GM12873 (cell line): ENCODE measurements at regions not wholly inside any gene's neighbourhood (a gene's known extent, or its start where the extent isn't known, plus 50 kb on each side); places are given as distances from the start of the nearest gene placed in this dataset.

Experiments used
- CTCF ChIP-seq: IDR thresholded peaks from 2 replicates; pipeline ENCODE4 v1.5.1; 2012; ENCODE audit warnings: low read depth, mild to moderate bottlenecking, moderate library complexity, low read length, control low read depth; ENCODE audit not compliant: insufficient read depth; ENCODE audit errors: missing control alignments

DNA sequence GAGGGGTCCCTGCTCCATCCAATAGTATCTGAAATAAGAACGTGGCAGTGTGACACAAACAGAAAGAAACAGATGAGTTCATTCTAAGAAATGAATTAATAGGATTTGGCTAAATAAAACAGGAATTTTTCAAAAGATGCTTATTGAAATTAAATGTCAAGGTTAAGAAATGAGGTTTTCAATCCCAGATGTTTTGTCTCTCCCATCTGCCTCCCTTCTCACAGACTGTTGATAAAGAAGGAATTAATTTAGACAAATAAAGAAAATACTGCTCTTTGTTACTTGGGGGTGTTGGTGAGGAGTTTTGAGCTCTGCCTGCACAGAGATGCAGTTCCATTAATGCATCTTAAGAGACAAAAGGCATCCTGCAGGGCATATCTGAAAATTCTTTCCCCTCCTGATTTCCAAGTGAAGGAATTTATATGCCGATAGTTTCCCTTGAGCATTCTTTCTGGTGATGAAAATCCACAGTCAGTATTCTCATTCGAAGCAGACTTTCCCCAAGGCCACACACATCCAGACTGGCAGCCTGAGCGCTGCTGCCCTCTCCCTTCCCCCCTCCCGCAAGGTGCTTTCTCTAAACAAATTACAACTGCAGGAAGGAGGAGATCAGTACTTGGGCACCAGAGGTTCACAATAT, 385.4 kb upstream of the RND3 start:
- no peak for TF ChIP-seq CTCF

DNA sequence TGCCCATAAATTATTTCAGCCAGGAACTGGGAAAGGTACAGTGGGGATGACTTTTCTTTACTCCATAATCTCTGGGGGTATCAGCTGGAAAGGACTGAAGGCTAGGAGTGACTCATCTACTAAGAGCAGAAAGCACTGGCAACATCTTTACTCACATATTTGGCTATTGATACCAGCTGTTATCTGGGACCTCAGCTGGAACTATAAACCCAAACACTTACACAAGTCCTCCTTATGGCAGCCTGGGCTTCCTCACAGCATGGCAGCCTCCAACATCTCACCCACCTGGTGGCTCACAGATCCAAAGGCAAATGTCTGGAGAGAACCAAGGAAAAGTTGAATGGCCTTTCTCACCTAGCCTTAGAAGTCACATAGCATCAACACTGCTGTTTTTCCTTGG, 379.0 kb upstream of the RND3 start:
- TF ChIP-seq CTCF = no peak

DNA sequence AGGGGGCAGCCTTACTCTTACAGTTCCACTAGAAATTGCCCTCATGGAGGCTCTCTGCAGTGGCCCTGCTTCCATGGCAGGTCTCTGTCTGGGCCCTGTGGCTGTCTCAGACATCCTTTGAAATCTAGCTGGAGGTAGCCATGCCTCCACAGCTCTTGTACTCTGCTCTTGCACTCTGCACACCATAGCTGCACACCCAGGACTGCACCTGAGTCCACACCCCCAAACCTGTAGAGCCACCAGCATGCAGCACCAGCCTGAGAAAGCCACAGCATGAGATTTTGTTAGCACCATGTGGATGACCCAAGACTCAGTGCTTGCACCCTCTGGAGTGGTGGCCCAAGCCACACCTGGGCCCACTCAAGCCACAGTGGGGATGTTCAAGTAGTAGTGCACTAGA, 376.2 kb upstream of the RND3 start:
- TF ChIP-seq CTCF = no peak

DNA sequence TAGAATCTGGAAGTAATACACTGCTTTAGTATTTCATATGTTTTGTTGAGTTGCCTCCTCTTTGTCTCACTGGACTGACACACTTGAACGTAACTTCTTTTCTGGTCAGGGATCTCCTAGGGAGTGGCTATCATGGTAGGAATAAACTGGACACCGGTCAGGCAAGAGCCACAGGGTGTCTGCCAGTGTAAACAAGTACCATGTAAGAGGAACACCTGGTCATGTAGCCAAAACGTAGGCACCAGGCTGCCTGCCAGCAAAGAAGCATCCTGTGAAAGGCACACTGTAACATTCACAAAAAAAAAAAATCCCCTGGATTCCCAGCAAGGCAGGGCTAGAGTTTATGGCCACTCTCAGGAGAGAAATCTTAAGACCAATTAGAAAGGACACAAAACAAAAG, 372.8 kb upstream of the RND3 start:
- no peak for TF ChIP-seq CTCF

DNA sequence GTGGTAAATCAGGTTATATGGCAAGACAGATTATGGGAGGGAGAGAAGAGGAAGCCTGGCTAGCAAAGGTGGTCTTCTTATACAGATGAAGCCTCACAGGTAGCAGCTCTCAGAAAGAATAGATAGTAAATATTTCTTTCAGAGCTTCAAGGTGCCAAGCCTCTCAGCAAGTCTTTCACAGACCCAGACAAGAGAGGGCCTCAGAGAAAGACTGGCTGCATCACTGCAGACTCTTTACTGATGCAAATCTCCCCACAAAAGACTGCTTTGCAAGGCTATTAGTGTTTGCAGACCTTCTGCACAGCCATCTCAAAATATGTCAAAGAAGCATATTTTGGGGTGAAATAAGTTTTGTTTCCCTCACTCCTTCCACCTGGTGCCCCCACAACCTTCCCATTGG, 372.4 kb upstream of the RND3 start:
- no peak for TF ChIP-seq CTCF

DNA sequence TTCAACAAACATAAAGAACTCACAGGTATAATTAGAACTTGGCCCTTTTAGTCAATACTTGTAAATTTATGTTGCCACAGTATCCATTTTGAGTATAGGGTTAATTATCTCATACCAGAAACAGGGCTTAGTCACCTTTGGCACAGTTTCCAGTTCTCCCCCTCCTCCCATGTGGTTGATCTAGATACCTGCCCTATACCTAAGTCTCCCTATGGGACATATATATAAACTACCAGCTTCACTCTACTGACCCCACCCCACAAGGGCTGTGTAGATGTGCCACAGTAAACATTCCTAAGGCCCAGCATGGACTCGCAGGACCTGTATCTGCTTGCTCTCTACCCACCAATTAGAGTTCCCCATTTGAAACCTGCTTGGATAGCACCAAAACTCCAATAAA, 371.7 kb upstream of the RND3 start:
- TF ChIP-seq CTCF = no peak

GRCh38 chr2:150858382-150858781, 370.9 kb upstream of the RND3 start:
- no peak for TF ChIP-seq CTCF
